NT2/D1 (cell line): ENCODE measurements at regions not wholly inside any gene's neighbourhood (a gene's known extent, or its start where the extent isn't known, plus 50 kb on each side); places are given as distances from the start of the nearest gene placed in this dataset.

Source experiments
- SUZ12 ChIP-seq: IDR thresholded peaks from 2 replicates; pipeline ENCODE4 v1.6.1; 2011; ENCODE audit not compliant: insufficient read length, insufficient read depth; ENCODE audit errors: extremely low read depth
- YY1 ChIP-seq: IDR thresholded peaks from 2 replicates; pipeline ENCODE4 v1.6.1; 2011; ENCODE audit not compliant: insufficient read length, insufficient read depth
- ZNF274 ChIP-seq: IDR thresholded peaks from 2 replicates; pipeline ENCODE4 v1.6.1; 2011; ENCODE audit warnings: mild to moderate bottlenecking, low read depth, low read length

DNA sequence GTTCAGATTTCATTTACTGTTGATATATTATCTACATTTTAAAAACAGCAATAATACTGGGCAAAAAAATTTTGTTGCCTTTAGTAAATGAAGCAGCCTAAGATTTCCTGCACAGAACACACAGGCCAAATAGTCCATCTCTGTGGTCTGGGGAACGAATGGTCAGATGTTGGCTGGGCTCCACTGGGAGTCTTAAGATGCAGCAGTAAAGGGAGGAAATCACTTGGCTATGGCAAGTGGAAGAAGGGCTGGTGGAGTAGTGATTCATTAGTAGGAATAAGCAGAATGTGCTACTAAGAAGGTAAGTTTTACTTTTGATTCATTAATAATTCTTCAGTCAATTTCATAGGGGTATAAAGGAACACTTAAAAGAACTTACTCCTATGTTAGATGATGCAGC is 91.1 kb upstream of the ARRDC3 start:
- TF ChIP-seq YY1 (no peak), ZNF274 (no peak), SUZ12 (no peak)
